Keratinocyte (primary cell): ENCODE measurements at regions not wholly inside any gene's neighbourhood (a gene's known extent, or its start where the extent isn't known, plus 50 kb on each side); places are given as distances from the start of the nearest gene placed in this dataset.

Source experiments
- DNase-seq: peaks from one replicate; pipeline ENCODE4 v3.0.0-alpha.2; 2011; ENCODE audit warnings: low read depth, missing footprints, low spot score
- FAIRE-seq: peaks from 2 replicates; lab custom pipeline; 2011; peaks lifted over from hg19 to GRCh38; lab: Jason Lieb, UNC
- H2AFZ ChIP-seq: 2 replicates; pipeline ENCODE4 v1.6.0; 2012; ENCODE audit warnings: low read length, control low read depth, inconsistent platforms; ENCODE audit not compliant: control insufficient read depth
- H3K27ac ChIP-seq: 2 replicates; pipeline ENCODE4 v1.5.1; 2011; ENCODE audit warnings: low read length; ENCODE audit not compliant: control insufficient read depth, insufficient read depth
- H3K27me3 ChIP-seq: 3 replicates; pipeline ENCODE4 v1.6.0; 2011; ENCODE audit warnings: low read length; ENCODE audit not compliant: control insufficient read depth, insufficient read depth; ENCODE audit errors: extremely low read depth
- H3K36me3 ChIP-seq, 2 experiments: 2 replicates in 1 of 2; 3 replicates in 1 of 2; pipeline ENCODE4 v1.5.1; 2011; ENCODE audit warnings: low read length in 2 of 2, mild to moderate bottlenecking in 1 of 2; ENCODE audit not compliant: control insufficient read depth in 2 of 2, insufficient read depth in 2 of 2; ENCODE audit errors: extremely low read depth in 1 of 2
- H3K4me1 ChIP-seq: 3 replicates; pipeline ENCODE4 v1.5.1; 2011; ENCODE audit warnings: low read length; ENCODE audit not compliant: control insufficient read depth, insufficient read depth; ENCODE audit errors: extremely low read depth
- H3K4me2 ChIP-seq: 3 replicates; pipeline ENCODE4 v1.6.0; 2011; ENCODE audit warnings: low read depth, low read length; ENCODE audit not compliant: control insufficient read depth, insufficient read depth; ENCODE audit errors: extremely low read depth
- H3K4me3 ChIP-seq, 3 experiments: fragments of 200-600 bp in 1 of 3; sonication (generic) in 1 of 3; 2 replicates in 2 of 3; 3 replicates in 1 of 3; pipeline ENCODE4 v1.5.1; 2011 to 2016; ENCODE audit warnings: low read length in 3 of 3, mild to moderate bottlenecking in 3 of 3, control low read depth in 2 of 3, inconsistent platforms in 1 of 3, low read depth in 1 of 3, mixed read lengths in 1 of 3, mixed run types in 1 of 3, moderate library complexity in 1 of 3; ENCODE audit not compliant: control insufficient read depth in 2 of 3, insufficient read depth in 2 of 3; ENCODE audit errors: extremely low read depth in 1 of 3
- H3K79me2 ChIP-seq: 2 replicates; pipeline ENCODE4 v1.6.0; 2012; ENCODE audit warnings: low read length; ENCODE audit not compliant: control insufficient read depth, insufficient read depth
- H3K9ac ChIP-seq: 3 replicates; pipeline ENCODE4 v1.6.0; 2011; ENCODE audit warnings: low read length; ENCODE audit not compliant: control insufficient read depth, insufficient read depth; ENCODE audit errors: extremely low read depth
- H3K9me1 ChIP-seq: 3 replicates; pipeline ENCODE4 v1.6.0; 2011; ENCODE audit warnings: low read length; ENCODE audit not compliant: control insufficient read depth, insufficient read depth; ENCODE audit errors: extremely low read depth
- H3K9me3 ChIP-seq: 2 replicates; pipeline ENCODE4 v1.5.1; 2012; ENCODE audit warnings: low read depth, low read length; ENCODE audit not compliant: control insufficient read depth
- H4K20me1 ChIP-seq: 3 replicates; pipeline ENCODE4 v1.6.0; 2011; ENCODE audit warnings: low read length; ENCODE audit not compliant: control insufficient read depth, insufficient read depth; ENCODE audit errors: extremely low read depth
- EZH2 ChIP-seq: IDR thresholded peaks from one replicate; pipeline ENCODE4 v1.6.1; 2012; ENCODE audit warnings: inconsistent platforms, mild to moderate bottlenecking, low read length, moderate library complexity
- dilution Hi-C: fragments of 300-500 bp; cut with MboI; formaldehyde crosslinking; loops from one replicate; pipeline ENCODE4 v1.7.0; 2020; ENCODE audit warnings: low sequenced_read_pairs; ENCODE audit not compliant: extremely low pct_ligation_motif_present
- TF ChIP-seq, protein P1 (sequence below), 3 experiments: IDR thresholded peaks in 1 of 3; conservative IDR thresholded peaks in 1 of 3; optimal IDR thresholded peaks in 1 of 3; 2 replicates in 2 of 3; 3 replicates in 1 of 3; pipeline versions ENCODE3 to v1.5.1; 2011; ENCODE audit warnings: low read length in 3 of 3, mild to moderate bottlenecking in 3 of 3, moderate library complexity in 2 of 3, control low read depth in 1 of 3, inconsistent platforms in 1 of 3; ENCODE audit not compliant: insufficient read depth in 2 of 3; ENCODE audit errors: extremely low read depth in 1 of 3

GRCh38 chr7:79722217-79722616 is 268.8 kb upstream of the MAGI2 start:
- no peaks in the 10 kb centered on the region for H3K9me3 ChIP-seq
- no peaks in the 10 kb centered on the region for H3K4me1 ChIP-seq
- DNase-seq = no peak
- H3K27me3 ChIP-seq = no peaks in the 10 kb centered on the region
- dilution Hi-C loops = no loop called here
- no peak overlapping the region for H3K27ac ChIP-seq
- TF ChIP-seq, protein P1, sequence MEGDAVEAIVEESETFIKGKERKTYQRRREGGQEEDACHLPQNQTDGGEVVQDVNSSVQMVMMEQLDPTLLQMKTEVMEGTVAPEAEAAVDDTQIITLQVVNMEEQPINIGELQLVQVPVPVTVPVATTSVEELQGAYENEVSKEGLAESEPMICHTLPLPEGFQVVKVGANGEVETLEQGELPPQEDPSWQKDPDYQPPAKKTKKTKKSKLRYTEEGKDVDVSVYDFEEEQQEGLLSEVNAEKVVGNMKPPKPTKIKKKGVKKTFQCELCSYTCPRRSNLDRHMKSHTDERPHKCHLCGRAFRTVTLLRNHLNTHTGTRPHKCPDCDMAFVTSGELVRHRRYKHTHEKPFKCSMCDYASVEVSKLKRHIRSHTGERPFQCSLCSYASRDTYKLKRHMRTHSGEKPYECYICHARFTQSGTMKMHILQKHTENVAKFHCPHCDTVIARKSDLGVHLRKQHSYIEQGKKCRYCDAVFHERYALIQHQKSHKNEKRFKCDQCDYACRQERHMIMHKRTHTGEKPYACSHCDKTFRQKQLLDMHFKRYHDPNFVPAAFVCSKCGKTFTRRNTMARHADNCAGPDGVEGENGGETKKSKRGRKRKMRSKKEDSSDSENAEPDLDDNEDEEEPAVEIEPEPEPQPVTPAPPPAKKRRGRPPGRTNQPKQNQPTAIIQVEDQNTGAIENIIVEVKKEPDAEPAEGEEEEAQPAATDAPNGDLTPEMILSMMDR (optimal IDR thresholded peaks at IDR 0.05 in 1 of 3, IDR thresholded peaks at IDR 0.05 in 1 of 3, conservative IDR thresholded peaks at IDR 0.05 in 1 of 3; ENCODE audit: extremely low read depth in 1 of 3, insufficient read depth in 2 of 3, low read length in 3 of 3) = no peak
- no peak for TF ChIP-seq EZH2
- H3K79me2 ChIP-seq = no peaks in the 10 kb centered on the region
- H4K20me1 ChIP-seq = no peaks in the 10 kb centered on the region
- no peaks in the 10 kb centered on the region for H3K9me1 ChIP-seq
- H3K36me3 ChIP-seq = no peaks in the 10 kb centered on the region
- no peak for FAIRE-seq
- no peak overlapping the region for H3K4me2 ChIP-seq
- no peak overlapping the region for H3K4me3 ChIP-seq
- no peak overlapping the region for H2AFZ ChIP-seq
- no peak overlapping the region for H3K9ac ChIP-seq

DNA sequence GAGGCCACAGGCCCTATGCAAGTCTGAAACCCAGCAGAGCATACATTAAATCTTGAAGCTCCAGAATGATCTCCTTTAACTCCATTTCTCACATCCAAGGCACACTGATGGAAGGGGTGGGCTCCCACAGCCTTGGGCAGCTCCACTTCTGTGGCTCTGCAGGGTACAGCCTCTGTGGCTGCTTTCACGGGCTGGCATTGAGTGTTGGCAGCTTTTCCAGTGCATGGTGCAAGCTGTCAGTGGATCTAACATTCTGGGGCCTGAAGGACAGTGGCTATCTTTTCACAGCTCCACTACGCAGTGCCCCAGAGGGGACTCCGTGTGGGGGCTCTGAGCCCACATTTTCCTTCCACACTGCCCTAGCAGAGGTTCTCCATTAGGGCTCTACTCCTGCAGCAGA is 265.7 kb upstream of the MAGI2 start:
- FAIRE-seq (no peak), DNase-seq (no peak)
- H3K79me2 ChIP-seq = no peaks in the 10 kb centered on the region
- no peak overlapping the region for H2AFZ ChIP-seq
- no peaks in the 10 kb centered on the region for H3K36me3 ChIP-seq
- H3K9ac ChIP-seq = no peak overlapping the region
- no peaks in the 10 kb centered on the region for H4K20me1 ChIP-seq
- no peaks in the 10 kb centered on the region for H3K4me1 ChIP-seq
- no peaks in the 10 kb centered on the region for H3K9me1 ChIP-seq
- H3K4me3 ChIP-seq = no peak overlapping the region
- H3K9me3 ChIP-seq = no peaks in the 10 kb centered on the region
- no peaks in the 10 kb centered on the region for H3K27me3 ChIP-seq
- dilution Hi-C loops = no loop called here
- H3K27ac ChIP-seq = no peak overlapping the region
- TF ChIP-seq, protein P1 (optimal IDR thresholded peaks at IDR 0.05 in 1 of 3, IDR thresholded peaks at IDR 0.05 in 1 of 3, conservative IDR thresholded peaks at IDR 0.05 in 1 of 3; ENCODE audit: extremely low read depth in 1 of 3, insufficient read depth in 2 of 3, low read length in 3 of 3) = no peak
- H3K4me2 ChIP-seq = no peak overlapping the region
